HG03064 (cell line): ENCODE measurements at regions not wholly inside any gene's neighbourhood (a gene's known extent, or its start where the extent isn't known, plus 50 kb on each side); places are given as distances from the start of the nearest gene placed in this dataset.
"Not testable (repeated sequence)": the region's sequence is repeated elsewhere in the genome, so short reads cannot be mapped to it uniquely, and the experiment has no call there.

Source experiments
- ATAC-seq: cut with Tn5 transposase; IDR thresholded peaks from one replicate; pipeline ENCODE4 v1.9.1; 2021; ENCODE audit warnings: low read depth; ENCODE audit not compliant: unreplicated experiment

DNA sequence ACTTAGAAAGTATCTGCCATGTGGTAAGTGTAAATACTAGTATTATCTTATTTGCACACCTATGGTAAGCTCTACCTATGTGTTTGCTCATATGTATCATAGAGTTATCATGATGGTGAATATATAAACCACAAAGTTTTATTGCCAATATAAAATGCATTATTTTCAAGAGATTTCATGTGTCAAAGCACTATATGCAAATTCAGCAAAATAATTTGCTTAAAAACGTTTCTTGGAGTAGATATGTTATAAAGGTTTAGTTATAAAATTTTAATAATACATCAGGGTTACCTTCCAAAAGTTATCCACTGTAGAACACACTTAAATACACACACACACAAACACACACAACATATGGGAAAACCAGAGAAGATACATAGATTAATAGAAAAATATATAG is 1431.7 kb upstream of the C9orf72 start:
- no peak for ATAC-seq

DNA sequence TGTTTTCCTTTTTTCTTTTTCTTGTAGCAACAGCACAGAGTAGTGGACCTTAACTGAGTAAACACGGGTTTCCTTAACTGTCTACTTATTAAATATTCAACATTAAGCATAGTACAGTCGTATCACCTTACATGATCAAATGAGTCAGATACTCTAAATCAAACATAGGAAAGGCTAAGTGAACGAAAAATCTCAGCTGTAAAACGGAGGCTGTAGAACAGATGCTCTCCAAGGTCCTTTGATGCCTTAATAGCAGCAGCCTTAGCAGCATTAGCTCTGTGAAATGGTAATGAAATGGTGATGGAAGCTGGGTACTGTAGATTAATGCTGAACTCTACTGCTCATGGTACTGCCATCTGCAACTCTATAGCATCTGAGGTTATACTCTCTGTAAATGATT is 1433.3 kb upstream of the C9orf72 start:
- ATAC-seq = no peak

DNA sequence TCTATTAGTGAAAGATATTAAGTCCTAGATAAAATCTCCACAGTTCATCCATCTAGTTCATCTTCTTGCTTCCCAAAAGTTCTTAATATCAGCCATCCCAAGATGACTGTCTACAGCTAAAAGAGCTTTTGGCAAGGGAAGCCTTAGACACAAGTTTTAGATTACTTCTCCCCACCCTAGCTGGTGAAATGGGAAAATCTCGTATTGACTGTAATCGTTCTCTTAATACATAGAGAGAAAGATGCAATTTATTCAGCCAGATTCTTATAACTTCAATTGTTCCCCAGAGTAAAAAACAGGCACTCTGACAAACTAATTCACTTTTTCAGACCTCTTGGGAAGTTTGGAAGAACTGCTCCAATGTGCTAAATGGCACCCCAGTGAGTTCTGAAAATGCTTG is 1439.6 kb upstream of the C9orf72 start:
- ATAC-seq = no peak

DNA sequence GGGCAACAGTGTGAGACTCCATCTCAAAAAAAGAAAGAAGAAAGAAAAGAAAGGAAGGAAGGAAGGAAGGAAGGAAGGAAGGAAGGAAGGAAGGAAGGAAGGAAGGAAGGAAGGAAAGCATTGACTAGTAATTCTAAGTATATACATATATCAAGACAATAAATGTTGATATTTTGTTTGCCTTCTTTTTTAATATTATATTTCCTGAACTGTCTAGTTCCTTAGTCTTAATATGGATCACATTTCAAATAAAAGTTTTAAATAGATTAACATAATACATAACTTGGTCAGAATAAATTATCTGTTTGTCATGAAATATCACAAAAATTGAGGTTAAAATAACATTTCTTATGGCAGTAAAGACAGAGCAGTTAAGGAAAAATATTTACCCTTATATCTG is 1448.4 kb upstream of the C9orf72 start:
- ATAC-seq = no peak

DNA sequence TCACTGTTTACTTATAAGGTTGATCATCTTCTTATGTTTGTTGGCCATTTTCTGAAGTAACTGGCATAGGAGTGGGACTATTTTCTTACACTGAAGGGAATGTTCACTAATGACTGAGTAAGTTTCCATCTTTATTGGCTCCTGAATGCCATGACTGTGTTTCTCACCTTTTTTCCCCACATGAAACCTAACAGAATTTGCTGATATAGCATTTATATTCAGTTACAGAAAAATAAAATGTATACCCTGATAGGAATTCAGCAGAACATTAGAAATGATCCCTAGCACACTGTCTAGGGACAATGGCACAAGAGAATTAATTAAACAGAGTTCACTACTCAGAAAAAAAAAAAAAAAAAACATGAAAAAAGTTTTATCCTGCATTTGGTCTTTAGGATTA is 1465.1 kb upstream of the C9orf72 start:
- no peak for ATAC-seq

DNA sequence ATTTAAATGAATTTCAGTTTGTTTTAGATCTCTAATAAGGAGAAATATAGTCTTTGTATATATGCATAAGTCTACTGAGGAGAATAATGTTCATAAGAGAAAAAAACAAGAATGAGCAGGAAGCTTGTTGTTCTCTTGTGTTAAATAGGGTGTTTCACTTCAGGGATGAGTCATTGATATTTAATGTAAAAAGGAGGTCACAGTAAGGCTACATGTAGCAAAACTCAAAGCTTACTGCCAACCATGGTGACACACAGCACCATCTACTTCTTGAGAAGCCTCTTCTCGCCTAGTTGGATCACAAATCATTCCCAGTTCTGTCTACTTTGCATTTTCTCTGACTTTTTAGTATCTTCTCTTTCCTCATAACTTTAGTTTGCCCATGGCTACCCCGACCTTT is 1466.0 kb upstream of the C9orf72 start:
- ATAC-seq = no peak

DNA sequence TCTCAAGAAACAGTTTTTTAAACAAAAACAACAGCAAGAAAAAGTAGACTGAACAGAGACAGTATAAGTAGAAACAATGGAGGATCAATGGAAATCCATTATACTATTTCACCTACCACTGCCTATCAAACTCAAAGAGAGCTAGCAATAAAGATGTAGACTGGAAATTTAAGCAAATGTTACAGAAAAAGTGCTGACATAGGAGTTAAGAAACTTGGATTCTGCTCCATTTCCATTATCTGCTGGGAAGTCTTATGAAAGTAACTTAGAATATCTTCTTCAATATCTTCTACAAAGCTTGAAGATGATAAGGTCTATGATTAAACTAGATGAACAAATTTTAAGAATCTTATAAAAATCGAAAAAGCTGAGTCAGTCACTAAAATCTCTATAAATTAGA is 1469.8 kb upstream of the C9orf72 start:
- no peak for ATAC-seq

DNA sequence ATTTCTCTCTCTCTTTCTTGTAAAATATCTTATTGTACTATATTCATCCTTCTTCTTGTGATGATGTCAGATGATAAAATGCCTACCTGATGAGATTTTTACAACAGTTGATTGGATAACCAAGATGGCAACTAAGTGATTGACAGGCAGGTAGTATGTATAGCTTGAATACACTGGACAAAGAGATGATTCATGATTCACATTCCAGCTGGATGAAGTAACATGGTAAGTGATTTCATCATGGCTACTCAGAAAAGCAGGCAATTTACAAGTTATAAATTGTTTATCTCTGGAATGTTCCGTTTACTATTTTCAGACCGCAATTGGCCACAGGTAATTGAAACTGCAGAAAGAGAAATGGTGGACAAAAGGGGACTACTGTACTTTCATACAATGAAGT is 1471.7 kb upstream of the C9orf72 start:
- ATAC-seq = no peak

DNA sequence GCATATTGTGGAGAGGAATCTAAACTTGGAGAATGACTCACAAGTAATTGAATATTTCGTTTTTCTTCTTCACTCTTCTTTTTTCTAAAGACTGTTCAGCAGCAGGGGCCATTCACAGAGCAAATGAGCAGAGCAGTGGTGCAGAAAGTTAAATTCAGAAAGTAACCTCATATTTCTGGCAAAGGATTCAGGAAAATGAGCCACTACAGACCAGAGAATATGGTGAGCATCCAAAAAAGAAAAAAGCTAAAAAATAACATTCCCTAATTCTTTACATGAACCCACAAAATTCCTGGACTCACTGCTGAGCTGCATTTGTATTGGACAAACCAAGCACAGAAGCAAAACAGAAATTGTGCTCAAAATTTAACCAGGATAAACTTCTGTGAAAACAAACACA is 1486.8 kb upstream of the C9orf72 start:
- no peak for ATAC-seq

DNA sequence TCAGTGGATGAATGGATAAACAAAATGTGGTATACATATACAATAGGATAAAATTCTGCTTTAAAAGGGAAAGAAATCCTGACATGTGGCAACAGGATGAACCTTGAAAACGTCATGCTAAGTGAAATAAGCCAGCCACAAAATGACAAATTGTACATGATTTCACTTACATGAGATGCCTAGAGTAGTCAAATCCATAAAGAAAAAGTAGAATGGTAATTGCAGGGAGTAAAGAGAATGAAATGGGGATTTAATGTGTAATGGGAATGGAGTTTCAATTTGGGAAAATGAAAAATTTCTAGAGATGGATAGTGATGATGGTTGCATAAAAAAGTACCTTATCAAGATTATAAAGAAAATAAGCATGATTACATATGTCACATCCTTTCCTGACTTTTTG is 1489.2 kb upstream of the C9orf72 start:
- no peak for ATAC-seq

DNA sequence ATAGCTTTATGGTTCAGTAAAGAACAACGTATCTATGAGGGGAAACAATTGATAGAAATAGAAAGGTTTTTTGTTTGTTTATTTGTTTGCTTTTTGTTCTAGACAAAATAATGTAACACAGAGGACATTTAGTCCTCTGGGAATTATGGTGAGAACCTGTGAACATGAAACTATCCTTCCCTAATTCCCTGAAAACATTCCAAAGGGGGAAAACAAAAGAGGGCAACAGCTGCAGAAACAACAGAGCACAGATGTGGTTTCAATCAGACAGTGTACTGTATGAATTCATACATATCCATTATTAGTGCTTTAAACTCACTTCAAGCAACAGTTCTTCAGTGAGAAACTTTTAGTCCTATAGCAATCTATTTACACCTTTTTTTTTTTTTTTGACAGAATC is 1489.8 kb upstream of the C9orf72 start:
- no peak for ATAC-seq

DNA sequence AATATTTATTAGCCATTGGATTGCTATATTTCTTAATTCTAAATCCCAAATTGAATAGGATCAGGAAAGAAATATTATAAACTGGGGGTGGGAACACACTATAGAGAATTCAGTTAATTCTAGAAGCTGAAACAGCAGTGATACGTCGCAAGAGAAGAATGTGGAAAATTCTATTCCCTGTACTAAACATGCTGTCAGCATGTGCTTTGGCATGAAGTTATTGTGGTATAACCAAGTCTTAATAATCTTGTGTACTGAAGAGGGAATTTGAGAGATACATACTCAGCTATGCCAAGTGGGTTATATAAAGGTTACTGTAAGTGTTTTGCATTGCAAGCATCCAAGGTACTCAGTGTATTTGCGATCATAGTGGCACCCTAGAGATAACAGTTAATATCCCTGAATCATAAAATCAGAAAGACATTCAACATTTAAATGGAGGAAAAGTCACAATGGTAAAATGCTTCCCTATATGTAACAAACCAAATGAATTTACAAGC is 1492.9 kb upstream of the C9orf72 start:
- no peak for ATAC-seq

DNA sequence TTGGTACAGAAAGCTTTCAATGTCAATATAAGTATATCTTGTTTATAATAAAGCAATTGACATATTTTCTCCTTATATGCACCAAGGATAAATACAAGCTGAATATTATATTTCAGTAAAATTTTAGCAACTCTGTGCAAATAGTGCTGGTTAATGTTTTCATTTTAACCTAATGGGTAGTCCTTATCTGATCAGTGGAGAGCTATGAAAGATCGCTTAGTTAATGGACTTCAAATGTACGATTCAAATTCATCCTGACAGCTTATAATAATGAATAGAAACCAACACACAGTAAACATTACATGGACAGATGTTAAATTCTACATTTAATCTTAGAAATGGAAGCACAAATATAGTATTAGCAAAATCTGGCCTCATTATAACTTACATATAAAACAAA is 1495.2 kb upstream of the C9orf72 start:
- no peak for ATAC-seq

DNA sequence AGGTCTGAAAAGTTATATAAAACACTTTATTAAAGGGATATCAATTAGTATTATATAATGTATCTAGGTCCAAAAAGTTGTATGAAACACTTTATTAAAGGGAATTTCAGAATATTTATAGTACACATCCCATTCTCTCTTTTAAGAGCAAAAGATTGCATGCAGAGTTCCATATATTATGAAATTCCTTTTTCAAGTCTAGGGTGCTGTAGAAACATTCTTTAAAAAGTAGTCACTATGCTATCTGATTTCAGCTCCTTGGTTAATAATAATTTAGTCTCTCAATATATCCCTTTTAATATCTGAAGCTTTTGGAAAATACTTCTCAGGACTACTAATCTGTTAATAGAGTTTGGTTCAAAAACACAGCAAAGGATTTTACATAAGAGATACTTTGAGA is 1496.1 kb upstream of the C9orf72 start:
- ATAC-seq = no peak

DNA sequence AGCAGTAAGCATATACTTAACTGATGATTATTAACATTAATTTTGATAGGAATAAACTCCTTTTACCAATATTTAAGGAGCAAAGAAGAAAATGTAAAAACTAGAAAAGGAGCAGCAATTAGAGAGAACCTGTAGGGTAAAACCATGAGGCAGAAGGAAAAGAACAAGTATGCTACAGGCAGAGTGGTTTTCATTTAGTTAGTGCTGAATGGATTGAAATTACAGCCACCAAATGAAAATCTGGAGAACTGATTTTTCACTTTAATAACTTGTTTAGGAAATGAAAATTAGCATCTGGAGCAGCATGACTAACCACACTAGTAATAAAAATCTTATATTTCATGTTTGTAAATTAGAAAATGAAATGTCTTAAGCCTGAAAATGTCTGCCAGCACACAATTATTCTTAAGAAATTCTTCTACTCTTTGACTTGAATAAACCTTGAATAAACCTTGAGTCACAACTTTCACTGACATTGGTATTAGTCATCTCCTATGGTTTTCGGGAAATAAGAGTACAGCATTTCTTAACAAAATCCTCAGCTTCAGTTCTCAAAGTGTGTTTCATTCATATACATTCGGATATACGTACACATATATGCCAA is 1504.9 kb upstream of the C9orf72 start:
- ATAC-seq = no peak

DNA sequence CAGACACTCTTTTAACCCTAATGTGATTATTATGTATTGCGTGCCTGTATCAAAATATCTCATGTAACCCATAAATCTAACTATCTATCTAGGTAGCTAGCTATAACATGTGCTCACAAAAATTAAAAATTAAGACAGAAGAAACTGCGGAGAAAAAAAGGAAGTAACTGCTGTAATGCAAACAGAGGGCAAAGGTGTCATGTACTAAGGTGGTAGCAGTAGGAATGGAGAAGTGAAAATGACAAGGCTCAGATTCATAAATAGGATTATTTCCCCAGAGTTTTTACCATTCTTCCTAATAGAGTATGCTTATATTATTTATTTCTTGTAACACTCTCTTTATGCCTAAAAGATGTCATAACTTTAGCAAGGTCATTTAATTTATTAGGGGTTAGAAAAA is 1527.5 kb upstream of the C9orf72 start:
- no peak for ATAC-seq

DNA sequence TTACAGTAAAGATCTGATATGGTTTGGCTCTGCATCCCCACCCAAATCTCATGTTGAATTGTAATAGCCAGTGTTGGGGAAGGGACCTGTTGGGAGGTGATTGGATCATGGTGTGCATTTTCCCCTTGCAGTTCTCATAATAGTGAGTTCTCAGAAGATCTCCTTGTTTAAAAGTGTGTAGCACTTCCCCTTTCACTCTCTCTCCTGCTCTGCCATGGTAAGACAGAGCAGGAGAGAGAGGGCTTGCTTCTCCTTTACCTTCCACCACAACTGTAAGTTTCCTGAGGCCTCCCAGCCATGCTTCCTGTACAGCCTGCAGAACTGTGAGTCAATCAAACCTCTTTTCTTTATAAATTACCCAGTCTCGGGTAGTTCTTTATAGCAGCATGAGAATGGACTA is 1530.9 kb upstream of the C9orf72 start:
- ATAC-seq = not testable (repeated sequence)

DNA sequence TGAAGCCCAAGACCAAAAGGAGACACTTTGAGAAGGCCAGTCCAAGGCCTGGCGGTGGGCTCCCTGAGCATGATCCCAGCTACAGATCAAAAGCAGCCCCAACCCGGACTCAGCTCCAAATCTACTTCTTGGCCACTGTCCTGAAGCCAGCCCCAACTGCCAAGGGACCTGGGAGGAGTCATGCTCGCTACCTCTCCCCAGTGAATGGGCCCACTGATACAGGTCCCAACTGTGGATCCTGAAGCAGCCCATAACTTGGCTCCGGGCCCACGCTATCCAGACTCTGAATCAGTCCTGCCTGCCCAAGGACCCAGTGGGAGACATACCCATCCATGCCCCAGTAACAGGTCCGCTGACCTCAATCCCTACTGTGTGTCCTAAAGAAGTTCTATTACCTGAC is 1545.3 kb upstream of the C9orf72 start:
- no peak for ATAC-seq

DNA sequence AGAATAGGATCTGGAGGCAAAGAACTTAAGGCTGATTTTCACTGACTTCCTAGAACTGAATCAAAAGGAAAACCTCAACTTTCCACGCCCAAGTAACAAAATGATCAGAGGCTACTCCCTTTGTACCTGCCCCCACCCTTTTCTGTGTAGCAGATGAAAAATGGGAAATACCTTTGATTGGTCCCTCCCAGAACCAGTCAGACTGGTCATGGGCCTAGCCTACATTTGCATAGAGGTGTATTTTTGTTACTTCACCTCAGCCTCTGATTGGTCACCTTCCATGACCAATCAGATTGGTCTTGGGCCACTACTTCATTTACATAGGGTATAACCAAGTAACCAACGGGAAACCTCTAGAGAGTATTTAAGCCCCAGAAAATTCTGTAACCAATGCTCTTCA is 1553.5 kb upstream of the C9orf72 start:
- ATAC-seq = no peak

DNA sequence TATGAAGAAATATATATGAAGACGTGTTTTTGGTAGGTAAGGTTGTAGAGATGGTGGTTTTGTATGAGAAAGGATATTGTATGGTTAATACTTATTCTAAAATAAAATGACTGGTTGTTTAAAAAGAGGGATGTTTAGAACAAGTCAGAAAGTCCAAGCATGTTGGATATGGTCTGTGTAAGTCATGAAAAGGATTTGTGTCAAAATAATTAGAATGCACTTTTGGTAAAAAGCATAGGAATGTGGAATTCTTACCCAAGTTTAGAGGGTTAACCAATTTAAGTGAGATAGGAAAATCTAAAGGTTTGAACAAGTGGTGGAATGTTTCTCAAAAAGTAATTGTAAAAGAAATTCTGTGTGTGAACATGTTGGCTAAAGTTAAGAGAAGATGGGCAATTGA is 1556.5 kb upstream of the C9orf72 start:
- no peak for ATAC-seq

DNA sequence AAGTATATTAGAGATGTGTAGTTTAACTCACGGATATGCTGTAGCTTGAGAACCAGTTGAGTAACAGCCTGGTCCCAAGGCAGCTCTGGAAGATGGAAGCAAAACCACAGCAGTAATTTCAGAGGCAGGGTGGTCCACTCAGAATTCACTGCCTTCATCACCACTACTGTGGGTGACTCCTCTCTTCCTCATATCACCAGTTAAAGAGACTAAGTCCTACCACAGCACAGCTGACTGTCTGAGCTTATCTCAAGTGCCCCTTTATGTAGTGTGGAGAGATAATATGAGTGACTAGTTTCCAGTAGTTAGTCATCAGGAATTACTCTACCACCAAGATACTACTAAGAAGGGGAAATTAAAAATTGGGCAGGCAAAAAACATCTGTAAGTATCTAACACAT is 1571.2 kb upstream of the C9orf72 start:
- ATAC-seq = no peak

DNA sequence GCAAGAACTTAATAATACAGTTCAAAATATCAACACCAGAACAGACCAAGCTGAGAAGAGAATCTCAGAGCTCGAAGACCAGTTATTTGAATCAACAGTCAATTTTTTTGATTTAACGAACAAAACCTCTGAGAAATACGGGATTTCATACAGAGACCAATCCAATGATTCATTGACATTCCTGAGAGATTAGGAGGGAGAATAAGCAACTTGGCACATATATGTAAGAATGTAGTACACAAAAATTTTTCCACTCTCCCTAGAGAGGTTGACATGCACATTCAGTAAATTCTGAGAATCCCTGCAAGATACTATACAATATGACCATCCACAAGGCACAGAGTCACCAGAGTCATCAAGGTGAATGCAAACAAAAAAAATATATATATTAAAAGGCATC is 1577.3 kb upstream of the C9orf72 start:
- no peak for ATAC-seq

DNA sequence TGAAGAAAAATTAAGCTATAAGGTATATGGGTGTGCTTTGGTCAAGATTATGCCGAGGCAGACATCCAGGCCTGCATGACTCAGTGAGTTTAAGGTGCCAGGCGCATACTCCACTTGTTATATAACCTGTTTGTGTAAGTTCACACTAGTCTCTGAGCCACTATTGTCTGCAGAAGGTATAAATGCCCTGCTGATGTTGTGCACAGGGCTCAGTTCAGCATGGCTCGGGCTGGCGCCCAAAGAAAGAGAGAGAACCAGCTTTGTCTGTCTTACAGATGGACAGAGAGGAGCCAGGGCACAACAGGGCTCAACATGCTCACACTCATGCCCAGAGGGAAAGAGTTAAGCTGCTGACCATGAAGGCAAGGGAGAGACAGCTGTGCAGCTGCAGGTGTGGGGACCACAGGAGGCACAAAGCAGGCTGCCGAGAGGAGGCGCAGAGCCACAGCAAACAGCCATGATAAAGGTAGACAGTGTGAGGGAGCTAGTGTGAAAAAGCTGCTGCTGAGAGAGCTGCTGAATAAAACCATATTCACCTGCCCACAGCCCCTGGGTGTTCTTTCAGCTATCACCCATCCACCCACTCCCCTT is 1587.6 kb upstream of the C9orf72 start:
- no peak for ATAC-seq
